ENCODE measurements at regions not wholly inside any gene's neighbourhood (a gene's known extent, or its start where the extent isn't known, plus 50 kb on each side); places are given as distances from the start of the nearest gene placed in this dataset.

- no peak overlapping the region for H3K27ac ChIP-seq (ENCODE audit: low read depth, low read length)
- H3K27me3 ChIP-seq (ENCODE audit: insufficient read depth, low read length): no peaks in the 10 kb centered on the region
- no peaks in the 10 kb centered on the region for H3K9me3 ChIP-seq (ENCODE audit: low read depth, low read length)
- no peaks in the 10 kb centered on the region for H3K79me2 ChIP-seq (ENCODE audit: insufficient read depth, low read length)
- H3K4me3 ChIP-seq (ENCODE audit: insufficient read depth, low read length): no peak overlapping the region
- H2AFZ ChIP-seq (ENCODE audit: low read length): peak overlapping the region; percentile 84
- H3K4me1 ChIP-seq (ENCODE audit: insufficient read depth, low read length): peaks cover 8% of the 10 kb centered on the region
- TF ChIP-seq CTCF (IDR thresholded peaks at IDR 0.05; ENCODE audit: extremely low read depth, low read depth, low read length): no peak
- H4K20me1 ChIP-seq (ENCODE audit: insufficient read depth, low read length): no peaks in the 10 kb centered on the region
- peak overlapping the region; percentile 16 for H3K4me2 ChIP-seq (ENCODE audit: insufficient read depth, low read length)
- no peaks in the 10 kb centered on the region for H3K36me3 ChIP-seq (ENCODE audit: insufficient read depth, low read length)
- peak; percentile 93 for DNase-seq (ENCODE audit: insufficient read length, low spot score, missing footprints)
Observed at GRCh38 chr6:41464481-41464880, 81.7 kb upstream of the FOXP4 start.

GRCh38 chr6:41466437-41466990 is 79.7 kb upstream of the FOXP4 start:
- H3K27me3 ChIP-seq (ENCODE audit: insufficient read depth, low read length): no peaks in the 10 kb centered on the region
- no peak overlapping the region for H3K27ac ChIP-seq (ENCODE audit: low read depth, low read length)
- TF ChIP-seq CTCF (IDR thresholded peaks at IDR 0.05; ENCODE audit: extremely low read depth, low read depth, low read length): no peak
- H3K4me3 ChIP-seq (ENCODE audit: insufficient read depth, low read length): no peak overlapping the region
- no peak for DNase-seq (ENCODE audit: insufficient read length, low spot score, missing footprints)
- peaks cover 12% of the 10 kb centered on the region for H3K4me1 ChIP-seq (ENCODE audit: insufficient read depth, low read length)
- H3K79me2 ChIP-seq (ENCODE audit: insufficient read depth, low read length): no peaks in the 10 kb centered on the region
- no peaks in the 10 kb centered on the region for H3K9me3 ChIP-seq (ENCODE audit: low read depth, low read length)
- no peak overlapping the region for H3K4me2 ChIP-seq (ENCODE audit: insufficient read depth, low read length)
- H4K20me1 ChIP-seq (ENCODE audit: insufficient read depth, low read length): no peaks in the 10 kb centered on the region
- no peak overlapping the region for H2AFZ ChIP-seq (ENCODE audit: low read length)
- H3K36me3 ChIP-seq (ENCODE audit: insufficient read depth, low read length): no peaks in the 10 kb centered on the region

GRCh38 chr6:41467061-41467460 is 79.1 kb upstream of the FOXP4 start:
- H4K20me1 ChIP-seq (ENCODE audit: insufficient read depth, low read length): no peaks in the 10 kb centered on the region
- no peak overlapping the region for H3K4me2 ChIP-seq (ENCODE audit: insufficient read depth, low read length)
- H3K9me3 ChIP-seq (ENCODE audit: low read depth, low read length): no peaks in the 10 kb centered on the region
- H3K4me1 ChIP-seq (ENCODE audit: insufficient read depth, low read length): peaks cover 12% of the 10 kb centered on the region
- no peaks in the 10 kb centered on the region for H3K36me3 ChIP-seq (ENCODE audit: insufficient read depth, low read length)
- no peak for DNase-seq (ENCODE audit: insufficient read length, low spot score, missing footprints)
- no peak overlapping the region for H3K27ac ChIP-seq (ENCODE audit: low read depth, low read length)
- H2AFZ ChIP-seq (ENCODE audit: low read length): no peak overlapping the region
- no peaks in the 10 kb centered on the region for H3K79me2 ChIP-seq (ENCODE audit: insufficient read depth, low read length)
- TF ChIP-seq CTCF (IDR thresholded peaks at IDR 0.05; ENCODE audit: extremely low read depth, low read depth, low read length): no peak
- no peaks in the 10 kb centered on the region for H3K27me3 ChIP-seq (ENCODE audit: insufficient read depth, low read length)
- no peak overlapping the region for H3K4me3 ChIP-seq (ENCODE audit: insufficient read depth, low read length)

- H3K4me2 ChIP-seq (ENCODE audit: insufficient read depth, low read length): no peak overlapping the region
- TF ChIP-seq CTCF (IDR thresholded peaks at IDR 0.05; ENCODE audit: extremely low read depth, low read depth, low read length): no peak
- no peak overlapping the region for H3K4me3 ChIP-seq (ENCODE audit: insufficient read depth, low read length)
- no peaks in the 10 kb centered on the region for H3K36me3 ChIP-seq (ENCODE audit: insufficient read depth, low read length)
- H3K27me3 ChIP-seq (ENCODE audit: insufficient read depth, low read length): no peaks in the 10 kb centered on the region
- H3K79me2 ChIP-seq (ENCODE audit: insufficient read depth, low read length): no peaks in the 10 kb centered on the region
- no peaks in the 10 kb centered on the region for H4K20me1 ChIP-seq (ENCODE audit: insufficient read depth, low read length)
- no peaks in the 10 kb centered on the region for H3K9me3 ChIP-seq (ENCODE audit: low read depth, low read length)
- DNase-seq (ENCODE audit: insufficient read length, low spot score, missing footprints): no peak
- peaks cover 12% of the 10 kb centered on the region for H3K4me1 ChIP-seq (ENCODE audit: insufficient read depth, low read length)
- H3K27ac ChIP-seq (ENCODE audit: low read depth, low read length): no peak overlapping the region
- H2AFZ ChIP-seq (ENCODE audit: low read length): no peak overlapping the region
Observed at GRCh38 chr6:41467627-41468404, 78.4 kb upstream of the FOXP4 start.

Measured in osteoblast (primary cell).